ENCODE measurements at regions not wholly inside any gene's neighbourhood (a gene's known extent, or its start where the extent isn't known, plus 50 kb on each side); places are given as distances from the start of the nearest gene placed in this dataset.

DNA sequence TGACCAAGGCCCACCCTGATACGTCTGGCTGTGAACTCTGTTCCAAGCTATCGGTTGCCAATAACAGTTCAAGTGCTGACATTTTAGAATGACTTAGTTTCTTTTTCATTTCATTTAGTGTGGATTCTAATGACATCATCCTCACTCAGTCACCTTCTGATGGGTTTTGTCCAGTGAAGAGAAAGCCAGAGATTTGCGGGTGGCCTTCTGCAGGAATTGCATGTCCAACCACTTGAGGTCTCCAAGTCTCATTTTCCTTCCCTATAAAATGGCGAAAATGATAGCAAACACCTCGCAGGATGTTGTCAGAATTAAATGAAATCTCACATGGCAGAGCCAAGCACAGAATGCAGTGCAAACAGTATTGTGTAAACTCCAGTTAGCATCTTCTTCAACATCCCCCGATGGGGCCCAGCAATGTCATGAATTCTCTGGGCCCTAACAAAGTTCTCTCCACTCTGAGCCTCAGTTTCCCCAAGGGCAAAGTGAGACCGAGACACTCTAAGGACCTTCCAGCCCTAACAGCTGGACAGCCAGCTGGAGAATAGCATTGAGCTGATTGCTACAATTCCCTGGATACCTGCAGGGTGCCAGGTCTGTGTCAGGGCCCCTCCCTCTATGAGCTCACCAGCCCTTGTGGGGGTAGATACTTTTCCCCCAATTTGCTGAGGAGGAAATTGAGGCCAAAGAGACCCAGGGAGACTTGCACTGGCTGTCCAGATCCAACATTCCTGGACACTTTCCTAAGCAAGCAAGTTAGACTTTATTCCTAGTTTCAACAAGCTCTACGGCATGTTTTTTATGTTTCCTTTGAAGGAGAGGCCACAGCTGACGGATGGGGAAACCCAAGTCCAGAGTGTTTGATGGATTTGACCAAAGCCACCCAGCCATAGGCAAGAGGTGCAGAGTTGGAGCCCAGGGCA, 286.7 kb downstream of the MN1 start:
- no peaks in the 10 kb centered on the region for H3K36me3 Mint-ChIP-seq
- H3K4me1 Mint-ChIP-seq (ENCODE audit: low read depth), result no peaks in the 10 kb centered on the region
- no peak overlapping the region for H3K27ac Mint-ChIP-seq
- no peak overlapping the region for H3K4me3 Mint-ChIP-seq
- H3K9me3 Mint-ChIP-seq (ENCODE audit: low read depth), result no peaks in the 10 kb centered on the region
- H3K27me3 Mint-ChIP-seq, result no peaks in the 10 kb centered on the region

DNA sequence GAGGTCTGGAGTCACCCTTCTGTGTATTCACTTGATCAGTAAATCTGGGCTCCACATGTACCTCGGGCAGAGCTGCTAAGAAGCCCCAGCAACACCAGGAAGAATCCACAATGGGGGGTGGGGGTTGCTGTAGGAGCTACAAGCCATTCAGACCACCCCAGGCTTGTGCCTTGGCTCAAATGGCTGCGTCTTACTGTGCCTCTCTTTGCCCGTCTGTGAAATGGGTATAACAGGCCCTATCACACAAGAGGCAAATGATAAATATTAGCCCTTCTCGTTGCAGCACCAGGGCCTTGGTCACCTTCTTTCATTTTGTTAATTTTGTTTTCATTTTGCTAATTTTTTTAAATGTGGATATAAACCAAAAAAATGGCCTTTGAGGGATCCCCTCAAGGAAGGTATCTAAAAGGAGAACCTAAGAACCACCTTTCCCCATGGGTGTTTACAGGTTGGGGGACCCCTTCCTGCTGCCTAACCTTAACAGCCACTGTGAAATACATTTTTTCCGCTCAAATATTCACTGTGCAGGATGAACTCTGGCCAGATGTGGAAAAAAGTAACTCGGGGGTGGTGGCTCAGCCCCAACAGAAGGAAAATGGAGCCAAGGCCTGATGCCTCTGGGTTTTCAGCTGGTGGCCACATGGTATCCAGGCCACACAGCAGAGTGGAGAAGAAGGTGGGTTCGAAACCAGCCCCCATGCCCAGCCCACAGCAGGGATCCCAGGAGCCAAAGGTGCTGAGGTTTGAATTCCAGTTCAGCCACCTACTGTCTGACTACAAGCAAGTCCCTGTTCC, 284.0 kb downstream of the MN1 start:
- no peak overlapping the region for H3K27ac Mint-ChIP-seq

GRCh38 chr22:27518531-27519340, 282.8 kb downstream of the MN1 start:
- H3K4me1 Mint-ChIP-seq (ENCODE audit: low read depth), result no peaks in the 10 kb centered on the region
- no peaks in the 10 kb centered on the region for H3K9me3 Mint-ChIP-seq (ENCODE audit: low read depth)
- no peaks in the 10 kb centered on the region for H3K36me3 Mint-ChIP-seq
- H3K27me3 Mint-ChIP-seq, result no peaks in the 10 kb centered on the region
- no peak overlapping the region for H3K27ac Mint-ChIP-seq
- no peak overlapping the region for H3K4me3 Mint-ChIP-seq

More for the DNA sequence above, 284.0 kb downstream of the MN1 start:
- Mint-ChIP-seq H3K4me3 (no peak overlapping the region), H3K4me1 (ENCODE audit: low read depth) (no peaks in the 10 kb centered on the region), H3K27me3 (no peaks in the 10 kb centered on the region), H3K9me3 (ENCODE audit: low read depth) (no peaks in the 10 kb centered on the region), H3K36me3 (no peaks in the 10 kb centered on the region)

- Mint-ChIP-seq H3K27me3 (no peaks in the 10 kb centered on the region), H3K36me3 (no peaks in the 10 kb centered on the region), H3K27ac (no peak overlapping the region), H3K4me3 (no peak overlapping the region), H3K4me1 (ENCODE audit: low read depth) (no peaks in the 10 kb centered on the region), H3K9me3 (ENCODE audit: low read depth) (no peaks in the 10 kb centered on the region)
These were observed 277.8 kb downstream of the MN1 start for GRCh38 chr22:27523711-27524110.

- Mint-ChIP-seq H3K27ac (no peak overlapping the region), H3K36me3 (no peaks in the 10 kb centered on the region), H3K9me3 (ENCODE audit: low read depth) (peaks cover 1% of the 10 kb centered on the region), H3K4me1 (ENCODE audit: low read depth) (no peaks in the 10 kb centered on the region), H3K4me3 (no peak overlapping the region), H3K27me3 (no peaks in the 10 kb centered on the region)
These were observed 275.8 kb downstream of the MN1 start for GRCh38 chr22:27525711-27526110.

DNA sequence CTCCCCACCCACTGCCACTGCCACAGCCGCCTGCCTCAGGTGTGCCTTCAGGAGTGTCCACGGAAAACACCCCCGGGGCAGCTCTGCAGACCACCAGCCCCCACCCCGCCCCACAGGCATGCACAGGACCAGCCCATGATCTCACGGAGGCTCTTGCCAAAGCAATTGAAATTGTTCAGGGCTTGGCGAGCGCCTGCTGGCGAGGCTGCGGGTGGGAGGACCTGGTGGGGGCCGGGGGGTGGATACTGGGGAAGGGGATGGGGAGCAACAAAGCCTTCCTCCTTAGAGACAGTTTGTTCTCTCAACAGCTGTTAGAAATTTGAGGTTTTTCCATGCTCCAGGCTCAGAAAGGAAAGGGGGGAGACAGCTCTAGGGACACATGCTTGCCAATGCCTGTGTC, 274.7 kb downstream of the MN1 start:
- H3K4me3 Mint-ChIP-seq, result no peak overlapping the region
- H3K36me3 Mint-ChIP-seq, result no peaks in the 10 kb centered on the region
- peaks cover 6% of the 10 kb centered on the region for H3K9me3 Mint-ChIP-seq (ENCODE audit: low read depth)
- no peaks in the 10 kb centered on the region for H3K4me1 Mint-ChIP-seq (ENCODE audit: low read depth)
- no peak overlapping the region for H3K27ac Mint-ChIP-seq
- H3K27me3 Mint-ChIP-seq, result no peaks in the 10 kb centered on the region

DNA sequence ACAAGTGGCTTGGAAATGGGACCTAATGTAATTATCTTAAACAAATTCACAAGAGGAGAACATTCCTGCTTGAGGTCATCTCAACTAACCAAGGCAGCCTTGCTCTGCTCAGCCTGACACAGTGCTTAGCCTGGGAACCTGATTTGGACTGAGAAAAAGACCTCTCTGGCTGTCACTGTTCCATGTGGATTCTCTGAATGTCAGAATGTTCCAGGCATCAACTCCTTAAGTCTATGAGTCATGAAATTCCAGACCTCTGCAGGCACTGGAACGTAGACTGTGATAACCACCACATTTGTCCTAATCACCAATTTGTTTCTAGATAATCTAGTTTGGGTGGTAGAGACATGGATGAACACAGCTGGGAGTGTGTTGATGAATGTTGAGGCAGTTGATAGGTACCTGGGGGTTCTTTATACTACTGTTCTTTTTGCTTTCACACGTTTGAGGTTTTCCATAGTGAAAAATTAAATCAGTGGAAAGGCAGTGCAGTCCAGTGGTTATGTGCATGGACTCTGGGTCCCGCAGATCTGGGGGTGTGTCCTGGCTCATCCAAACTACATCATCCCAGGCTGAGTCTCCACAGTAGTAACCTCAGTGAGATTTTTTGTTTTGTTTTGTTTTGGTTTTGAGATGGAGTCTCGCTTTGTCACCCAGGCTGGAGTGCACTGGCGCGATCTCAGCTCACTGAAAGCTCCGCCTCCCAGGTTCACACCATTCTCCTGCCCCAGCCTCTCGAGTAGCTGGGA, 269.6 kb downstream of the MN1 start:
- Mint-ChIP-seq H3K4me3 (no peak overlapping the region), H3K36me3 (no peaks in the 10 kb centered on the region), H3K27ac (no peak overlapping the region), H3K9me3 (ENCODE audit: low read depth) (peaks cover 6% of the 10 kb centered on the region), H3K27me3 (peaks cover 2% of the 10 kb centered on the region), H3K4me1 (ENCODE audit: low read depth) (no peaks in the 10 kb centered on the region)

DNA sequence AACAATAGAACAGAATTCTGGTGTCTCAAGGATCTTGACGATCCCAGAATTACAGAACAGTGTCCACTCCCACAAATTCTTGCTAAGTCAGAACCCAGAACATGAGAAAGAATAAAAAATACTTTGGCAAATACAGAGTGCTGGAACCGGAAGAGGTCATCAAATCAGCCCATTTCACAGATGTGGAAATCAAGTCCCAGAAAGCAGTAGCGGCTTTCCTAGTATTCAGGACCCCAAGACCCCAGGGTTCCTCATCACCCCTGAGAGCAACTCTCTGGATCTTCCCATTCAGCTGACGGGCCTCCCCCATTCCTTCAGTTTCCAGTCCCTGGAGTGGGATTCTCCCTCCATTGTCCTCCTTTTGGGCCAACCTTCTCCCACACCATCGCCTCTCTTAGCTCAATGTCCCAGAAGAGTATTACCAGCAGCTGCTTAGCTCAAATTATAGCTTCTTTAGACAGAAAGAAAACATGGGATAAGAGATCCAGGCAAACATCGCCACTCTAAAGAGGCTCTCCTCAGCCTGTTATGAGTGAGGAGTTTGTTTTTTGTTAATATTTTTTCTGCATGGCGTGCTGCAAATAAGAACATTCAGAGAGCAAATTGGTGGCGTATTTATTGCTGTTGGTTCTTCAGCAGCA, 268.3 kb downstream of the MN1 start:
- Mint-ChIP-seq H3K9me3 (ENCODE audit: low read depth) (peaks cover 6% of the 10 kb centered on the region), H3K4me1 (ENCODE audit: low read depth) (no peaks in the 10 kb centered on the region), H3K4me3 (no peak overlapping the region), H3K27ac (no peak overlapping the region), H3K27me3 (peaks cover 2% of the 10 kb centered on the region), H3K36me3 (no peaks in the 10 kb centered on the region)

DNA sequence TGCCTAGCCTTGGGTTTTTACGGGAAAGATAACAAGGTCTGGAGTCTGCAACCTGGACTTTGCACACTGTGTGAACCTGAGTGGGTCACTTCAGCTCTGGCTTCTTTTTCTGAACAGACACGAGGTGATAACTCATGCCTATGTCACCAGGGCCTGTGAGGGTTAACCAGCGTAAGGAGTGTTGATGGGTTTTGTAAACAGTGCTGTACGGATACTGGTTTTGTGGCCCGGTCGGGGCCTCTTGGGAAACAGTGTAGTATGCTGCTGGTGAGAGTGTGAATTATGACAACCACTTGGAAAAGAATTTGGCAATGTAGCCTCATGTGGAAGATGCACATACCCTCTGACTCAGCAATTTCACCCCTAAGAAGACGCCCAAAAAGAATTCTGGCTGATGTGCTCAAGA, 266.8 kb downstream of the MN1 start:
- Mint-ChIP-seq H3K27me3 (peaks cover 5% of the 10 kb centered on the region), H3K4me1 (ENCODE audit: low read depth) (no peaks in the 10 kb centered on the region), H3K36me3 (no peaks in the 10 kb centered on the region), H3K9me3 (ENCODE audit: low read depth) (peaks cover 6% of the 10 kb centered on the region), H3K4me3 (no peak overlapping the region), H3K27ac (no peak overlapping the region)

DNA sequence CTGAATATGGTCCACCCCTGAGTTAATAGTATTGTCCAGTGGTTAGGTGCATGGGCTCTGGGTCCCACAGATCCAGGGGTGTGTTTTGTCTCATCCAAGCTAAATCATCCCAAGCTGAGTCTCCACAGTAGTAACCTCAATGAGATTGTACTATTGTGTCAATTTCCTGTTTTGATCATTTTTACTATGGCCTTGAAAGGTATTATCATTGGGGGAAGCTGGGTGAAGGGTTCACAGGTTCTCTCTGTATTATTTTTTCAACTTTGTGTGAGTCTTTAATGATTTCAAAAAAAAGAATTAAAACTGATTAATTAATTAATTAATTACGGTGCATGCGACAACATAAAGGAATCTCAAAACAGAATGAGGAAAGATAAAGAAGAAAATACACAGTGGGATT, 266.1 kb downstream of the MN1 start:
- H3K36me3 Mint-ChIP-seq, result no peaks in the 10 kb centered on the region
- H3K27me3 Mint-ChIP-seq, result peaks cover 5% of the 10 kb centered on the region
- H3K4me3 Mint-ChIP-seq, result no peak overlapping the region
- H3K27ac Mint-ChIP-seq, result no peak overlapping the region
- no peaks in the 10 kb centered on the region for H3K4me1 Mint-ChIP-seq (ENCODE audit: low read depth)
- H3K9me3 Mint-ChIP-seq (ENCODE audit: low read depth), result peaks cover 6% of the 10 kb centered on the region

DNA sequence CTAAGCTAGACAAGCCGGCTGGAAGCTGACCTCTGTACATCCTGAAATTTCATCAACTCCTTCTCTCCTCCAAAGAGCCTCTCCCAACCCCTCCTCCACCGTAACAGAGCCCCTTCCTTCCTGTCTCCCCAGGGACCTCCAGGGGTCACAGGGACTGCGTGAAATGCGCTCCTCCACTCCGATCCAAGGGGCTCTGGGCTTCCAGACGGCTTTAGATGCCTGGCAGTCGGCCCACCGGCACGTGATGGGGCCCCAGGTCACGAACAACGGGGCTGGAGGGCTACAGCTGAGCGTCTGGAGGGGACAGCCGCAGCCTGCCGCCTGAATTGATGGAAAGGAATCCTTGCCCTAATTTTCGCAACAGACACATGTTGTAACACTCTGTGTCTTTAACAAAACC, 264.1 kb downstream of the MN1 start:
- H3K4me1 Mint-ChIP-seq (ENCODE audit: low read depth), result no peaks in the 10 kb centered on the region
- H3K36me3 Mint-ChIP-seq, result no peaks in the 10 kb centered on the region
- H3K4me3 Mint-ChIP-seq, result no peak overlapping the region
- no peaks in the 10 kb centered on the region for H3K9me3 Mint-ChIP-seq (ENCODE audit: low read depth)
- peaks cover 5% of the 10 kb centered on the region for H3K27me3 Mint-ChIP-seq
- no peak overlapping the region for H3K27ac Mint-ChIP-seq

DNA sequence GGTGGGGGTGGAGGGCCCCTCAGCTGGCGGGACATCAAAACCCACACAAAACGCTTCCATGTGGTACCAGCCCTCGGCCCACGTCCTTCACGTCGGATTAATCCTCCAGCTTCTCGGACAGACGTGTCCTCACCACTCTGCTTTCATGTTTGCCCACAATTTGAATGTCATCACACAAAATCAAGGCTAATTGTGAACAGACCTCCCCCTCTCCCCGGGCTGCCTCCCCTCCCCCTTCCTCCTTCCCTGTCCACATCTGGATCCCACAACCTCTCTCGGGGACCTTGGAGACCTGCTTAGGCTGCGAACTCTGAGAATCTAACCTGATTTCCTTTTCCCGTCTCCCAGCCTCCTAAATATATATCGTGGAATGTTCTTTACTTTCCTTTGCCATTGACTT, 262.9 kb downstream of the MN1 start:
- Mint-ChIP-seq H3K36me3 (no peaks in the 10 kb centered on the region), H3K4me3 (no peak overlapping the region), H3K9me3 (ENCODE audit: low read depth) (no peaks in the 10 kb centered on the region), H3K4me1 (ENCODE audit: low read depth) (no peaks in the 10 kb centered on the region), H3K27me3 (peaks cover 4% of the 10 kb centered on the region), H3K27ac (no peak overlapping the region)

DNA sequence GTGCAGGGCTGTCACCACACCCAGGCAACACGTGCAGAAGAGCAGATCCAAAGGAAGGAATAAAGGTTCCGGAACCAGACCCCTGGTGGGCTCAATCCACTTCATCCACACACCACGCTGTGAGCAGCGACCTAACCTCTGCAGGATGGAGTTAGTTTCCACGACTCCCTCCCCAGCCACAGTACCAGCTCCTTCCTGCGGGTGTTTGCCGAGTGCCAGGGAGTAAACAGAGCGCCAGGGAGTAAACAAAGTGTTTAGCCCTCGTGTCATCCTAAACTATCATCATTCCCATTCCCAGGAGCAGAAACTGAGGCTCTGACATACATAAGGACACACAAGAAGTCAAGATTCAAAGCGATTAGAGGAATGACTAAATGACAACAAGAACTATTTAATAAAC, 261.3 kb downstream of the MN1 start:
- peaks cover 4% of the 10 kb centered on the region for H3K27me3 Mint-ChIP-seq
- no peak overlapping the region for H3K27ac Mint-ChIP-seq

More for the DNA sequence above, 261.3 kb downstream of the MN1 start:
- Mint-ChIP-seq H3K4me1 (ENCODE audit: low read depth) (no peaks in the 10 kb centered on the region), H3K9me3 (ENCODE audit: low read depth) (no peaks in the 10 kb centered on the region), H3K4me3 (no peak overlapping the region), H3K36me3 (no peaks in the 10 kb centered on the region)
